Endodermal cell (in vitro differentiated cells): ENCODE measurements at regions not wholly inside any gene's neighbourhood (a gene's known extent, or its start where the extent isn't known, plus 50 kb on each side); places are given as distances from the start of the nearest gene placed in this dataset.

Experiments used
- DNase-seq: peaks from one replicate; pipeline ENCODE4 v3.0.0-alpha.2; 2017
- H3K27ac ChIP-seq: 2 replicates; pipeline ENCODE4 v1.5.1; 2013; ENCODE audit warnings: mild to moderate bottlenecking, low read depth, low read length, moderate library complexity
- H3K27me3 ChIP-seq: 2 replicates; pipeline ENCODE4 v1.6.1; 2013; ENCODE audit warnings: mild to moderate bottlenecking, low read length, moderate library complexity; ENCODE audit not compliant: insufficient read depth, control insufficient read depth, poor library complexity, severe bottlenecking
- H3K36me3 ChIP-seq: 2 replicates; pipeline ENCODE4 v1.7.0; 2013; ENCODE audit warnings: mild to moderate bottlenecking, low read length, moderate library complexity; ENCODE audit not compliant: control insufficient read depth, insufficient read depth
- H3K4me1 ChIP-seq: one replicate; pipeline ENCODE4 v1.7.0; 2013; ENCODE audit warnings: low read length; ENCODE audit not compliant: control insufficient read depth, insufficient read depth
- H3K4me3 ChIP-seq: 2 replicates; pipeline ENCODE4 v1.5.1; 2013; ENCODE audit warnings: mild to moderate bottlenecking, low read length, moderate library complexity
- H3K9ac ChIP-seq: 2 replicates; pipeline ENCODE4 v1.6.1; 2013; ENCODE audit warnings: mild to moderate bottlenecking, low read length, moderate library complexity; ENCODE audit not compliant: poor library complexity, severe bottlenecking; ENCODE audit errors: extremely low read depth
- H3K9me3 ChIP-seq: 2 replicates; pipeline ENCODE4 v1.6.1; 2013; ENCODE audit warnings: mild to moderate bottlenecking, low read length, moderate library complexity; ENCODE audit not compliant: control insufficient read depth
- H3K27ac Mint-ChIP-seq: 2 replicates; pipeline ENCODE4 v1.8.0; 2020; ENCODE audit warnings: mixed read lengths
- H3K27me3 Mint-ChIP-seq: 2 replicates; pipeline ENCODE4 v1.8.0; 2021; ENCODE audit warnings: mild to moderate bottlenecking, mixed read lengths; ENCODE audit not compliant: insufficient read depth
- H3K36me3 Mint-ChIP-seq: 2 replicates; pipeline ENCODE4 v1.8.0; 2020; ENCODE audit warnings: low read depth, mixed read lengths
- H3K4me1 Mint-ChIP-seq: 2 replicates; pipeline ENCODE4 v1.8.0; 2020; ENCODE audit warnings: mixed read lengths
- H3K4me3 Mint-ChIP-seq: 2 replicates; pipeline ENCODE4 v1.8.0; 2020; ENCODE audit warnings: mild to moderate bottlenecking, moderate library complexity, mixed read lengths
- H3K9me3 Mint-ChIP-seq: 2 replicates; pipeline ENCODE4 v1.8.0; 2020; ENCODE audit warnings: mild to moderate bottlenecking, mixed read lengths
- CTCF ChIP-seq: fragments of 200-600 bp; sonication (generic); conservative IDR thresholded peaks from 2 replicates; pipeline ENCODE4 v1.5.0; 2021; ENCODE audit warnings: antibody characterized with exemption, mild to moderate bottlenecking
- WGBS, 2 experiments: methylation state at CpG; one replicate each; pipeline versions ENCODE4 v1.1.5 to v1.1.7; 2013; ENCODE audit warnings: missing lambda C conversion rate in 2 of 2, mixed read lengths in 1 of 2; ENCODE audit not compliant: insufficient coverage in 1 of 2, insufficient read length in 1 of 2; 5-methylcytosine and 5-hydroxymethylcytosine counted together

GRCh38 chr12:130054803-130055202 is 107.5 kb upstream of the FZD10 start:
- H3K9me3 Mint-ChIP-seq = peaks cover 11% of the 10 kb centered on the region
- H3K27me3 Mint-ChIP-seq = peaks cover 98% of the 10 kb centered on the region
- H3K9ac ChIP-seq = no peak overlapping the region
- WGBS, 2 experiments = 77% methylated on average over 5 of the region's 5 CpGs; no CpG with 5 or more reads in 1 of the 2 experiments
- no peaks in the 10 kb centered on the region for H3K4me1 Mint-ChIP-seq
- H3K36me3 ChIP-seq = no peaks in the 10 kb centered on the region
- no peak for TF ChIP-seq CTCF
- H3K4me3 ChIP-seq = no peak overlapping the region
- no peaks in the 10 kb centered on the region for H3K36me3 Mint-ChIP-seq
- no peak overlapping the region for H3K27ac Mint-ChIP-seq
- H3K9me3 ChIP-seq = no peaks in the 10 kb centered on the region
- peaks cover 57% of the 10 kb centered on the region for H3K27me3 ChIP-seq
- H3K4me3 Mint-ChIP-seq = no peak overlapping the region
- H3K27ac ChIP-seq = no peak overlapping the region
- H3K4me1 ChIP-seq = no peaks in the 10 kb centered on the region
- no peak for DNase-seq

- Histone ChIP-seq H3K27me3 (peaks cover 38% of the 10 kb centered on the region), H3K27ac (no peak overlapping the region), H3K9me3 (no peaks in the 10 kb centered on the region), H3K36me3 (no peaks in the 10 kb centered on the region), H3K9ac (no peak overlapping the region), H3K4me1 (no peaks in the 10 kb centered on the region), H3K4me3 (no peak overlapping the region)
- Mint-ChIP-seq H3K27me3 (peaks cover 99% of the 10 kb centered on the region), H3K4me1 (no peaks in the 10 kb centered on the region), H3K36me3 (no peaks in the 10 kb centered on the region), H3K9me3 (peaks cover 15% of the 10 kb centered on the region), H3K27ac (no peak overlapping the region), H3K4me3 (no peak overlapping the region)
- 85 to 86% methylated on average over 12 to 13 of the region's 13 CpGs for WGBS, 2 experiments
- no peak for TF ChIP-seq CTCF
- DNase-seq = no peak
Measured at GRCh38 chr12:130058926-130059472, 103.3 kb upstream of the FZD10 start.

- no peak for TF ChIP-seq CTCF
- no peaks in the 10 kb centered on the region for H3K36me3 Mint-ChIP-seq
- Histone ChIP-seq H3K4me1 (no peaks in the 10 kb centered on the region), H3K4me3 (no peak overlapping the region), H3K9ac (no peak overlapping the region), H3K9me3 (no peaks in the 10 kb centered on the region), H3K27ac (no peak overlapping the region), H3K36me3 (no peaks in the 10 kb centered on the region), H3K27me3 (peaks cover 25% of the 10 kb centered on the region)
- H3K27ac Mint-ChIP-seq = no peak overlapping the region
- H3K9me3 Mint-ChIP-seq = peaks cover 6% of the 10 kb centered on the region
- H3K27me3 Mint-ChIP-seq = peaks cover 96% of the 10 kb centered on the region
- DNase-seq = no peak
- no peaks in the 10 kb centered on the region for H3K4me1 Mint-ChIP-seq
- WGBS, 2 experiments = 91 to 97% methylated on average over 7 to 9 of the region's 9 CpGs
- no peak overlapping the region for H3K4me3 Mint-ChIP-seq
Measured at GRCh38 chr12:130063866-130064265, 98.4 kb upstream of the FZD10 start.
